Ovary (tissue), 3 donors: ENCODE measurements at regions not wholly inside any gene's neighbourhood (a gene's known extent, or its start where the extent isn't known, plus 50 kb on each side); places are given as distances from the start of the nearest gene placed in this dataset.

Source experiments
- POLR2A ChIP-seq: fragments of 450-650 bp; IDR thresholded peaks from one replicate; pipeline ENCODE4 v1.6.1; 2017; ENCODE audit warnings: antibody characterized with exemption, mild to moderate bottlenecking, moderate library complexity
- TF ChIP-seq, protein P1 (sequence below), 3 donors: fragments of 450-650 bp in 2 of 3; fragments of 200-600 bp in 1 of 3; IDR thresholded peaks; one replicate each; pipeline versions ENCODE4 v1.5.1 to v1.8.0; 2016 to 2022; ENCODE audit warnings: antibody characterized with exemption in 3 of 3, mild to moderate bottlenecking in 1 of 3
- donor health status: DM: no; HTN: no; CAD: no.

DNA sequence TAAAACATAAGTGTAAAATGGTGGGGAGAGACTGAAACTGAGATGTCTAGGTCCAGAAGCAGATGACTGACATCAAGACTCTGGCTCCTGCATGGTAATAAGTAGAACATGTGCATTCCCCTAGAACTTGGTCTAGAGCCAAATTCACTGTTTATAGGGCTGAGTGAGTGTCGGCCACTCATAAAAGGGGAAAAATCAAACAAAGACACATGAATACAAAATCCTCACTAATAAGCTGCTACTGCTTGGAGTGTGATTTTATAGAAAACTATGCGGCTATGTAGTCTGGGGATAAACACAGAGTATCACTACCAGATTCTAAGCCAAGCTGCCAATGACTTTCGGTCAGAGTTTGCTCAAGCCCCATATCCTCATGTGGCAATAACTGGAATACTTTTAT is 1080.8 kb upstream of the DDX18 start:
- no peak for TF ChIP-seq POLR2A
- TF ChIP-seq, protein P1, sequence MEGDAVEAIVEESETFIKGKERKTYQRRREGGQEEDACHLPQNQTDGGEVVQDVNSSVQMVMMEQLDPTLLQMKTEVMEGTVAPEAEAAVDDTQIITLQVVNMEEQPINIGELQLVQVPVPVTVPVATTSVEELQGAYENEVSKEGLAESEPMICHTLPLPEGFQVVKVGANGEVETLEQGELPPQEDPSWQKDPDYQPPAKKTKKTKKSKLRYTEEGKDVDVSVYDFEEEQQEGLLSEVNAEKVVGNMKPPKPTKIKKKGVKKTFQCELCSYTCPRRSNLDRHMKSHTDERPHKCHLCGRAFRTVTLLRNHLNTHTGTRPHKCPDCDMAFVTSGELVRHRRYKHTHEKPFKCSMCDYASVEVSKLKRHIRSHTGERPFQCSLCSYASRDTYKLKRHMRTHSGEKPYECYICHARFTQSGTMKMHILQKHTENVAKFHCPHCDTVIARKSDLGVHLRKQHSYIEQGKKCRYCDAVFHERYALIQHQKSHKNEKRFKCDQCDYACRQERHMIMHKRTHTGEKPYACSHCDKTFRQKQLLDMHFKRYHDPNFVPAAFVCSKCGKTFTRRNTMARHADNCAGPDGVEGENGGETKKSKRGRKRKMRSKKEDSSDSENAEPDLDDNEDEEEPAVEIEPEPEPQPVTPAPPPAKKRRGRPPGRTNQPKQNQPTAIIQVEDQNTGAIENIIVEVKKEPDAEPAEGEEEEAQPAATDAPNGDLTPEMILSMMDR (IDR thresholded peaks at IDR 0.05), result no peak
